HPDE6-E6E7 (cell line): ENCODE measurements at regions not wholly inside any gene's neighbourhood (a gene's known extent, or its start where the extent isn't known, plus 50 kb on each side); places are given as distances from the start of the nearest gene placed in this dataset.
A peak's percentile ranks its signal among the peaks of the same experiment; 100 is the strongest.
"Not testable (repeated sequence)": the region's sequence is repeated elsewhere in the genome, so short reads cannot be mapped to it uniquely, and the experiment has no call there.

Experiments
- DNase-seq: peaks from one replicate; pipeline ENCODE4 v3.0.0; 2011; ENCODE audit warnings: missing footprints; ENCODE audit errors: extremely low spot score

- DNase-seq = no peak
Observed at GRCh38 chr9:1115370-1115769, 65.2 kb downstream of the DMRT2 start.

- no peak for DNase-seq
Observed at GRCh38 chr9:1117439-1117838, 67.3 kb downstream of the DMRT2 start.

DNA sequence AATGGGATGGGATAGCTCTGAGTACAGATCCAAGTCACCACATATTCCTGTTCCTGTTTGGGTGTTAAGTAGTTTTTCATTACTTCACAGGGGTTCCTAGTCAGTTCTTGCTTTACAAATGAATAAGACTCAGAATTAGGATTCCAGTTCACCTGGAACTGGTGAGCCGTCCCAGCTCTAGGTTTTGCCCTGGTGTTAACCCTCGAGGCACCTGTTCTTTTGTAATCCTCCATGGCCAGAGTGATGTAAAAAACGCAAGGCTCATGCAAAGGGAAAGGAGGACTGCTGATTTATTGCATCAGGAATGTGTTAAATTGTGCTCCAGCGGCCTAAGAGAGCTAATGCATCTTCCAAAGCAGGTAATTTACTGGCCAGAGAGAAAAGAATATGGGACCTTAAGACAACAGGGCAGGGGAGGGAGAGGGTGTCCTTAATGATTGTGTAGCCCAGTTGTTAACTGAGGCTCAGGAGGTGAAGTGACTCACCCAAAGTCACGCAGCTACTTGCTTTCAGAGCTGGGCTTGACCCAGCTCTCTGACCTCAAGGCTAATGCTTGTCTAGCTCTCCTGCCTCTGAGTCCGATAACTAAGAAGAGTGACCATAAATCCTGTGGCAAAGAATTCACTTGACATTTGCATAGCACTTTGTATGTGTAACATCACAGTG lies 70.5 kb downstream of the DMRT2 start:
- DNase-seq = no peak

DNA sequence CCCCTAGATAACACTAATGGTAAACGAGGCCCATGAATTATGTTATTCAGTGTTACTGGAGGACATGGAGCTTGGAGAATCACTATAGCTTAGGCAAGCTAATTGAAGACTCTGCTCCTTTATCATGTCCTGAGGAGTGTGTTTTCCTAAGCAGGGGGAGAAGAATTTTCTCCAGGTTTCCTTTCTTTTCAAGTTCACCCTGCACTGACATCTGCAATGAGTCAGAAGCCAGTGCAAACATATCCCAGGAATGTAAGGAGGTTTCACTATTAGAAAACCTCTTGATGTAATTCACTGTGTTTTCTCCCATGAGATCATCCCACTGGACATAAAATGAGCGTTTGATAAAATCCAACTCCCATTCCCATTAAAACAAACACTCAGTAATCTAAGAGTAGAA lies 75.6 kb downstream of the DMRT2 start:
- peak; percentile 26 for DNase-seq

- no peak for DNase-seq
Observed at GRCh38 chr9:1128046-1128445, 77.9 kb downstream of the DMRT2 start.

GRCh38 chr9:1129382-1129781 lies 79.2 kb downstream of the DMRT2 start:
- no peak for DNase-seq

GRCh38 chr9:1140057-1140456 lies 89.9 kb downstream of the DMRT2 start:
- no peak for DNase-seq

DNA sequence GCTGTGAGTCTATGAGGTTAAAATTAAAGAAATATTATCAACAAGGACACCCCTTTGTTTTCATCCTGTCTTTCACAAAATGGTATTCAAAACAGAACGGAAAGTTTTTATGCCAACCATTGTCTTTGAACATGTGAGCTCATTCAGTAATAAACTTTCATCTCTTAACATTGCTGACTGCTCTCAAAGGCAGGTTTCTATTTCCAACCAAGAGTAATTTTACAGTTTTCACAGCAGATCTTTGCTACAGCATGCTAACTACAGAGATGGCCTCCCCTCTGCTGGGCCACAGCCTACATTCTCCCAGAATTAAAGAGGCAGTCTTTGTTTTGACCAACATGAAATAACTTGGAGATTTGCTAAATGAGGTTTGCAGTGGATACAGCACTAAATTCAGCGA lies 101.5 kb downstream of the DMRT2 start:
- DNase-seq = no peak

- DNase-seq = no peak
Observed at GRCh38 chr9:1152171-1152570, 102.0 kb downstream of the DMRT2 start.

DNA sequence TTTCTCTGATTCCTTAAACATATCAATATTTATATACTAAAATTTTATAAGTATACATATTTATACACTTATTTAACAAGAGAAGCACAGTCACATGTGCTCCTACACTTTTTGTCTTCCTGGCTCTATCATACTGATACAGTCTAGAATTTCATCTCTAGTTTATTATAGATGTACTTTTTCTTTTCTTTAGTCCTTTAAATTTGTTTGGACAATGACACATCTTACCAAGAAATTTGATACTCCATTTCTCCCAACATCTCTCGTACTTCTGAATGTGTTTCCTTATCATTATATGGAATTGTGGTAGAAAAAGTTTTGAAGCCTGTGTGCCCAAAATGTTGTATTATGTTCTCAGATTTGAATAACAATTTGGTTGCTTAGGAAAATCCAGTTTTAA lies 104.6 kb downstream of the DMRT2 start:
- DNase-seq = no peak

DNA sequence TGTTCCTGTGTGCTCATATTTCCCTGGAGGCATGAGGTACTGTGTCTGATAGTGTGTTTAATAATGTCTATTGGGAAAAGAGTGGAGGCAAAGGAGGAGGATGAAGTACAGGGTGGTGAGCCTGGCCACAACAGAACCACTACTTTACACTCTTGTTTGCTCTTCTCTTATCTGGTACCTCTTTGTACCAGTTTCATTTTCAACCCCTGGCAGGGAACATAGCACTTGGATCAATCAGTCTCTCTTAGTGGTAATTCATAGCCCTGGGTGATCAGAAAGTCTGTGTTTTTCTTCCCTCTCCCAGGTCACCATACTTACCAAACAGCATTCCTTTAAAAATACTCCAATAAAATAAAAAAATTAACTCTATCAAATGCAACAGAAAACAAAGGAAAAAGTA lies 105.4 kb downstream of the DMRT2 start:
- DNase-seq = no peak

GRCh38 chr9:1156794-1157550 lies 106.8 kb downstream of the DMRT2 start:
- no peak for DNase-seq

DNA sequence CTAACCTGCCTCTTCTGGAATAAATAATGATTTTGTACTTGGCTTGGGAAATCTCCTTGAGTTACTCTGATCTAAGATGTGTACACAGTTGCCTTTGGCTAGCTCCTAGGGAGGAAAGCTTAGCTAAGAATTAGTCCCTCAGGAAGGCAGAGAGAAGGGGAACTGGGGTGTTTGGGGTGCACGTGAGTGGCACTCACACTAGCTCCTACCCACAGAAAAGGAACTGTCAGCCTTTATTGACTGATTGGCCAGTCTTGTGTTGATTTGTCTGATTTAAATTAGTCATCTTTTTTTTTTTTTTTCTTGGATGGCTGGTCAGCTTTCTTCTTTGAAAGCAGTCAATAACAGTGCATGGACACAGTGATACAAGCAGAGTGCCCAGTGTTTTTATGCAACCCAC lies 107.7 kb downstream of the DMRT2 start:
- DNase-seq = no peak

DNA sequence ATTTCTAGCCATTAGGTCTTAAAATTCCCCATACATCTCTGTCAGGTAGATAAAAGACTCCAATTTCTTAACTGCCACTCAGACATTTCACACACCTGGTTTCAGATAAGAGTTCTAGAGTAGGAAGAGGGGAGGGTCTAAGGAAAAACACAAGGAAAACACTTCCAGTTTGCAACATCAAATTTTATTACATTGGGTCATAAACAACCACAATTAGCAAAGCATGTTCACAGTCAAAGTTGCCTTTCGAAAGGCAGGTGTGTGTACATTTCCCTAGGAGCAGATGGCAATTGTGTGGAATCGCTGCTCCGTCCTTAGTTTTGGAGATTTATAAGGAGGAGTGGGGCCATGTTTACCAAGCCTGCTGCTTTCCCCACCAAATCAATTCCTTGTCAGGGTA lies 120.8 kb downstream of the DMRT2 start:
- no peak for DNase-seq

GRCh38 chr9:1171546-1171945 lies 121.4 kb downstream of the DMRT2 start:
- no peak for DNase-seq

DNA sequence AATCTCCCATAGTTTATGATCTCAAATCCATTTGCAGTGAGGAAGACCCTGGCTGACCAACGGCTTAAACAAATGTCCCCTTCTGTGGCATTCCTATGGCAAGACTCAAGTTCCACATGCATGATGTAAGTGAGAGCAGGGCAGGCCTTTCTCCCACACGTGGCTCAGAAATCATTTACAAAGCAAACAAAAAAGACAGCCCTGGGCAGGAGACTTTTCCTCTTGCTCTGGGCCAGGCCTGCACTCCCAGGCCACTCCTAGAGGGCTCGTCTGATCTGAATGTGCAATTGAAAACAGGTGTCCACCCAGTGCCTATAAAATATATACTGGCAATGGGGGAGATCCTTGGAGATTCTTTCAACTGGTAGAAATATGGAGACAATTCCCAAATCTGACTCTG lies 123.1 kb downstream of the DMRT2 start:
- DNase-seq = no peak

GRCh38 chr9:1173993-1174392 lies 123.8 kb downstream of the DMRT2 start:
- no peak for DNase-seq

DNA sequence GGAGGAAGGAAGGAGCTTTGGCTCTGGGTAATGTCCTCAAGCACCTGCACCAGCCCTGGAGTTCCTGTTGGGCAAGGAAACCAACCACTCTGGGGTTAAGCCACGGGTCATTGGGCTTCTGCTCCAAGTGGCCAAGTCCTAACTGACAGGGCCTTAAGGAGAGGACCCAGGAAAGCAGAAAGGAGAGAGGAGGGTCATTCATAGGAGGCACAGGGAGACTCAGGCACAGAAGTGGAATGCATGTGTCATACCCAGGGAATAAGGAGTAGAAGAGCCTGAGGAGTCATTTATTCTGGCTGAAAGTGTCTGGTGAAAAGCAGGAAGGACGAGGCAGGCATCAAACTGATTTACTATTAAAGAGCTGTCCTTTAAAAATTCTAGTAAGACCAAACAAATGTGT lies 129.2 kb downstream of the DMRT2 start:
- no peak for DNase-seq

DNA sequence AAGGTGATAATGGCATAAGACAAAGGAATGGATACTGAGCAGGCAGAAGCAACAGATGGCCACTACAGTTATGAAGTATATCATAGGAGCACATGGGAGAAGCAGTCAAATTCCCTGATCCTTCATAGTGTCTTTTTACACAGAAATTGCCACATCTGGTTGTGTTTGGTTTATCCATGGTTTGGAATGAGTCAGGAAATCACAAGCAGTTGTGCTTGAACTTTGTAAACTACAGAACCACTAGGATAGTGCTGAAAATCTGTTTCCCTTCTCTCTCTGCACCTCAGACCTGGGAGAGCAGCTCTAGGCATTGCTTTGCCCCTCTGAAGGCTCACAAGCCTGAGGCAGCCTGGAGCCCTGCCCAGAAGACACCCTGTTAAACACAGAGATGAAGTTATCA lies 134.0 kb downstream of the DMRT2 start:
- DNase-seq = no peak

DNA sequence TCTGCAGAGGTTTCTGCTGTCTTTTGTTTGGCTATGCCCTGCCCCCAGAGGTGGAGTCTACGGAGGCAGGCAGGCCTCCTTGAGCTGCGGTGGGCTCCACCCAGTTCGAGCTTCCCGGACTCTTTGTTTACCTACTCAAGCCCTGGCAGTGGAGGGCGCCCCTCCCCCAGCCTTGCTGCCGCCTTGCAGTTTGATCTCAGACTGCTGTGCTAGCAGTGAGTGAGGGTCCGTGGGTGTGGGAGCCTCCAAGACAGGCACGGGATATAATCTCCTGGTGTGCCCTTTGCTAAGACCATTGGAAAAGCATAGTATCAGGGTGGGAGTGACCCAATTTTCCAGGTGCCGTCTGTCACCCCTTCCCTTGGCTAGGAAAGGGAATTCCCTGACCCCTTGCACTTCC lies 137.0 kb downstream of the DMRT2 start:
- not testable (repeated sequence) for DNase-seq

DNA sequence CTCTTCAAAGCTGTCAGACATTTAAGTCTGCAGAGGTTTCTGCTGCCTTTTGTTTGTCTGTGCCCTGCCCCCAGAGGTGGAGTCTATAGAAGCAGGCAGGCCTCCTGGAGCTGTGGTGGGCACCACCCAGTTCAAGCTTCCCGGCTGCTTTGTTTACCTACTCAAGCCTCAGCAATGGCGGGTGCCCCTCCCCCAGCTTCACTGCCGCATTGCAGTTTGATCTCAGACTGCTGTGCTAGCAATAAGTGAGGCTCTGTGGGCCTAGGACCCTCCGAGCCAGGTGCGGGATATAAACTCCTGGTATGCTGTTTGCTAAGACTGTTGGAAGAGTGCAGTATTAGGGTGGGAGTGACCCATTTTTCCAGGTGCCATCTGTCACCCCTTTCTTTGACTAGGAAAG lies 145.5 kb downstream of the DMRT2 start:
- not testable (repeated sequence) for DNase-seq

GRCh38 chr9:1198085-1198484 lies 147.9 kb downstream of the DMRT2 start:
- peak; percentile 69 for DNase-seq

- no peak for DNase-seq
Observed at GRCh38 chr9:1200847-1201251, 150.7 kb downstream of the DMRT2 start.

- DNase-seq = no peak
Observed at GRCh38 chr9:1201262-1201661, 151.1 kb downstream of the DMRT2 start.
